ENCODE measurements at regions not wholly inside any gene's neighbourhood (a gene's known extent, or its start where the extent isn't known, plus 50 kb on each side); places are given as distances from the start of the nearest gene placed in this dataset.

- TF ChIP-seq CTCF (IDR thresholded peaks at IDR 0.05; ENCODE audit: extremely low read depth, missing control alignments): no peak
- DNase-seq (ENCODE audit: low spot score): no peak
These were observed 292.3 kb upstream of the SIX2 start for GRCh38 chr2:45301307-45302277.

- DNase-seq (ENCODE audit: low spot score): no peak
These were observed 290.9 kb upstream of the SIX2 start for GRCh38 chr2:45300026-45300750.

GRCh38 chr2:45299361-45299760 is 290.1 kb upstream of the SIX2 start:
- DNase-seq (ENCODE audit: low spot score): no peak
- TF ChIP-seq CTCF (IDR thresholded peaks at IDR 0.05; ENCODE audit: extremely low read depth, missing control alignments): no peak

More at GRCh38 chr2:45300026-45300750, 290.9 kb upstream of the SIX2 start:
- TF ChIP-seq CTCF (IDR thresholded peaks at IDR 0.05; ENCODE audit: extremely low read depth, missing control alignments): no peak

GRCh38 chr2:45293182-45293581 is 283.9 kb upstream of the SIX2 start:
- DNase-seq (ENCODE audit: low spot score): no peak
- TF ChIP-seq CTCF (IDR thresholded peaks at IDR 0.05; ENCODE audit: extremely low read depth, missing control alignments): no peak

GRCh38 chr2:45291296-45291701 is 282.0 kb upstream of the SIX2 start:
- TF ChIP-seq CTCF (IDR thresholded peaks at IDR 0.05; ENCODE audit: extremely low read depth, missing control alignments): no peak
- DNase-seq (ENCODE audit: low spot score): no peak

GRCh38 chr2:45289997-45290709 is 280.9 kb upstream of the SIX2 start:
- DNase-seq (ENCODE audit: low spot score): no peak
- TF ChIP-seq CTCF (IDR thresholded peaks at IDR 0.05; ENCODE audit: extremely low read depth, missing control alignments): no peak
